ENCODE measurements at regions not wholly inside any gene's neighbourhood (a gene's known extent, or its start where the extent isn't known, plus 50 kb on each side); places are given as distances from the start of the nearest gene placed in this dataset.

DNA sequence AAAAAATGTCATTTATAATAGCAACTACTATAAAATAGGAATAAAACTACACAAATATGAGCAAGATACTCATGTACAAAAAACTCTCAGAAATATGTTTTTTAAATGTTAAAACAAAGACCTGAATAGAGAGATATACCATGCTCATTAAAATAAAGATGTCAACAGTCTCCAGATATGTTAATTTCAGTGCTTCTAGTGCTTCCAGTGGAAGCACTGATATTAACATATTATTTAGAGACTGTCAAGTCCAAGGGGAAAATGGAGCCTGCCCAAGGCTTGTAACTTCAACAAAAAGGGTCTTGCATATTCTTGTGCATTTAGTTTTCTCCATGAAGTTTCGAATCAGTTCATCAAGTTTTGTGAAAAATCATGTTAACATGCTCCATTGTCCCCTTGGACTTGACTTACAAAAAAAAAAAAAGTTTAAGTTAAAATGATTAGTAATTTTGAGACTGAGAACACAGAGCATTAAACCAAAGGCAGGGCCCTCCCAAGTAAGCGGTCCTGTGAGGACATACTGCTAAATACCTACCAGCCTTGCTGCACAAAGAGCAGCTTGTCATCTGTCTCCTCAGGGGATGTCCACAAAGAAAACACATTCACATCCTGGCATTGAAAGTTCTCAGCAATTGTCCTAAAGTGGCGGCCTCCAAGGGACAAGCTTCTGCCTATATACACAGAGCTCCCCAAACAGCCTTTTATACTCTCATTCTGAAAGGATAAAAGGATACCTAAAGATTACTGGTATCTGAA lies 501.9 kb upstream of the CHAC2 start:
- H3K36me3 ChIP-seq (ENCODE audit: insufficient read depth, low read length, poor library complexity, severe bottlenecking): no peaks in the 10 kb centered on the region
- no peaks in the 10 kb centered on the region for H3K4me1 ChIP-seq (ENCODE audit: insufficient read depth, low read length, poor library complexity, severe bottlenecking)
- H3K9me3 ChIP-seq (ENCODE audit: low read depth, low read length, poor library complexity, severe bottlenecking): no peaks in the 10 kb centered on the region
- intact Hi-C loops (cut with micrococcal nuclease; ENCODE audit: unreplicated experiment): no loop called here
- no peak overlapping the region for H3K27ac ChIP-seq (ENCODE audit: low read depth, low read length, poor library complexity, severe bottlenecking)
- BruUV-seq (replicated peaks): no TSS peak
- ChIA-PET POLR2A (ENCODE audit: low non-redundant PET) (no interaction called here), CTCF (no interaction called here)
- no peaks in the 10 kb centered on the region for H3K27me3 ChIP-seq (replicated peaks; ENCODE audit: insufficient read depth, low read depth, low read length, poor library complexity)
- no peak overlapping the region for H3K4me3 ChIP-seq (ENCODE audit: low read depth, low read length, poor library complexity, severe bottlenecking)
- no peak for TF ChIP-seq EZH2 (IDR thresholded peaks at IDR 0.05; ENCODE audit: borderline replicate concordance, low read depth, low read length, poor library complexity, severe bottlenecking)
- TF ChIP-seq, protein P1, sequence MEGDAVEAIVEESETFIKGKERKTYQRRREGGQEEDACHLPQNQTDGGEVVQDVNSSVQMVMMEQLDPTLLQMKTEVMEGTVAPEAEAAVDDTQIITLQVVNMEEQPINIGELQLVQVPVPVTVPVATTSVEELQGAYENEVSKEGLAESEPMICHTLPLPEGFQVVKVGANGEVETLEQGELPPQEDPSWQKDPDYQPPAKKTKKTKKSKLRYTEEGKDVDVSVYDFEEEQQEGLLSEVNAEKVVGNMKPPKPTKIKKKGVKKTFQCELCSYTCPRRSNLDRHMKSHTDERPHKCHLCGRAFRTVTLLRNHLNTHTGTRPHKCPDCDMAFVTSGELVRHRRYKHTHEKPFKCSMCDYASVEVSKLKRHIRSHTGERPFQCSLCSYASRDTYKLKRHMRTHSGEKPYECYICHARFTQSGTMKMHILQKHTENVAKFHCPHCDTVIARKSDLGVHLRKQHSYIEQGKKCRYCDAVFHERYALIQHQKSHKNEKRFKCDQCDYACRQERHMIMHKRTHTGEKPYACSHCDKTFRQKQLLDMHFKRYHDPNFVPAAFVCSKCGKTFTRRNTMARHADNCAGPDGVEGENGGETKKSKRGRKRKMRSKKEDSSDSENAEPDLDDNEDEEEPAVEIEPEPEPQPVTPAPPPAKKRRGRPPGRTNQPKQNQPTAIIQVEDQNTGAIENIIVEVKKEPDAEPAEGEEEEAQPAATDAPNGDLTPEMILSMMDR (conservative IDR thresholded peaks at IDR 0.05; ENCODE audit: low read depth, low read length): no peak
- no peak for DNase-seq (ENCODE audit: low spot score)

DNA sequence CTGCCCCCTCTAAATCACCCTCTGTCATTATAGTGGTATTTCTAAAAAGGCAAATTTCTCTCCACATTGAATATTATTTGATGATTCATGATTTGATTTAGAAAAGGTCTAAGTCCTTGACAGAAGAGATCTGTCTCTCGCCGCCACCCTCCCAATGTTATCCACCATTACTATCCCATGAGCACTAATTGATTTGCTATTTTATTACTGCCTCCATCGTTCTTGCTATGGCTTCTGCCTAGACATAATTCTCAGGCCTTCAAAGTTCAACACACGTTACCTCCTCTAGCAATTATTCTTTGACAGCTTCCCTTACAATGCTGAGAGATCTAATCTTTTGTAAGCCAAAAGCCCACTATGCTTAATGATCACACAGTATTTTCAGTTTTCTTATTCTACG lies 507.0 kb upstream of the CHAC2 start:
- no peak for DNase-seq (ENCODE audit: low spot score)
- no peak for TF ChIP-seq EZH2 (IDR thresholded peaks at IDR 0.05; ENCODE audit: borderline replicate concordance, low read depth, low read length, poor library complexity, severe bottlenecking)
- TF ChIP-seq, protein P1 (conservative IDR thresholded peaks at IDR 0.05; ENCODE audit: low read depth, low read length): no peak
- ChIA-PET POLR2A (ENCODE audit: low non-redundant PET) (no interaction called here), CTCF (no interaction called here)
- Histone ChIP-seq H3K27me3 (replicated peaks; ENCODE audit: insufficient read depth, low read depth, low read length, poor library complexity) (no peaks in the 10 kb centered on the region), H3K4me1 (ENCODE audit: insufficient read depth, low read length, poor library complexity, severe bottlenecking) (no peaks in the 10 kb centered on the region), H3K36me3 (ENCODE audit: insufficient read depth, low read length, poor library complexity, severe bottlenecking) (no peaks in the 10 kb centered on the region), H3K9me3 (ENCODE audit: low read depth, low read length, poor library complexity, severe bottlenecking) (no peaks in the 10 kb centered on the region), H3K4me3 (ENCODE audit: low read depth, low read length, poor library complexity, severe bottlenecking) (no peak overlapping the region), H3K27ac (ENCODE audit: low read depth, low read length, poor library complexity, severe bottlenecking) (no peak overlapping the region)
- BruUV-seq (replicated peaks): no TSS peak
- intact Hi-C loops (cut with micrococcal nuclease; ENCODE audit: unreplicated experiment): no loop called here

DNA sequence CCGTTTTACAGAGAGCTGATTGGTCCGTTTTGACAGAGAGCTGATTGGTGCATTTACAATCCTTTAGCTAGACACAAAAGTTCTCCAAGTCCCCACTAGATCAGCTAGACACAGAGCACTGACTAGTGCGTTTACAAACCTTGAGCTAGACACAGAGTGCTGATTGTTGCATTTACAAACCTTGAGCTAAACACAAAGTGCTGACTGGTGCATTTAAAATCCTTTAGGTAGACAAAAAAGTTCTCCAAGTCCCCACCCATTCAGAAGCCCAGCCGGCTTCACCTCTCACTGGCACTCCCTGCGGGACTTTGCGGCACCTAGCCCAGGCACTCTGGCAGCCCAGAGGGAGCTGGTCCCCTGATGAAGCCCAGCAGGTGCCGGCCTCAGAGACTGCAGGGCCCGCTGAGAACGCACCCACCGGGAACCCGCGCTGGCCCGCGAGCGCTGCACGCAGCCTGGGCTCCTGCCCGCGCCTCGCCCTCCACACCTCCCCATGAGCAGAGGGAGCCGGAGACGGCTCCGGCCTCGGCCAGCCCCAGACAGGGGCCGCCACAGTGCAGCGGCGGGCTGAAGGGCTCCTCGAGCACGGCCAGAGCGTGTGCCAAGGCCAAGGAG lies 508.1 kb upstream of the CHAC2 start:
- POLR2A ChIA-PET (ENCODE audit: low non-redundant PET): no interaction called here

More for the DNA sequence above, 508.1 kb upstream of the CHAC2 start:
- CTCF ChIA-PET: no interaction called here
- no TSS peak for BruUV-seq (replicated peaks)
- H3K27ac ChIP-seq (ENCODE audit: low read depth, low read length, poor library complexity, severe bottlenecking): no peak overlapping the region
- H3K27me3 ChIP-seq (replicated peaks; ENCODE audit: insufficient read depth, low read depth, low read length, poor library complexity): no peaks in the 10 kb centered on the region
- intact Hi-C loops (cut with micrococcal nuclease; ENCODE audit: unreplicated experiment): no loop called here
- DNase-seq (ENCODE audit: low spot score): no peak
- H3K4me3 ChIP-seq (ENCODE audit: low read depth, low read length, poor library complexity, severe bottlenecking): no peak overlapping the region
- no peaks in the 10 kb centered on the region for H3K4me1 ChIP-seq (ENCODE audit: insufficient read depth, low read length, poor library complexity, severe bottlenecking)
- H3K36me3 ChIP-seq (ENCODE audit: insufficient read depth, low read length, poor library complexity, severe bottlenecking): no peaks in the 10 kb centered on the region
- no peaks in the 10 kb centered on the region for H3K9me3 ChIP-seq (ENCODE audit: low read depth, low read length, poor library complexity, severe bottlenecking)
- TF ChIP-seq EZH2 (IDR thresholded peaks at IDR 0.05; ENCODE audit: borderline replicate concordance, low read depth, low read length, poor library complexity, severe bottlenecking): no peak
- TF ChIP-seq, protein P1 (conservative IDR thresholded peaks at IDR 0.05; ENCODE audit: low read depth, low read length): no peak
